NAMALWA (cell line): ENCODE measurements at regions not wholly inside any gene's neighbourhood (a gene's known extent, or its start where the extent isn't known, plus 50 kb on each side); places are given as distances from the start of the nearest gene placed in this dataset.

Experiments
- DNase-seq: peaks from one replicate; pipeline ENCODE4 v3.0.0-alpha.2; 2015; ENCODE audit warnings: low spot score

DNA sequence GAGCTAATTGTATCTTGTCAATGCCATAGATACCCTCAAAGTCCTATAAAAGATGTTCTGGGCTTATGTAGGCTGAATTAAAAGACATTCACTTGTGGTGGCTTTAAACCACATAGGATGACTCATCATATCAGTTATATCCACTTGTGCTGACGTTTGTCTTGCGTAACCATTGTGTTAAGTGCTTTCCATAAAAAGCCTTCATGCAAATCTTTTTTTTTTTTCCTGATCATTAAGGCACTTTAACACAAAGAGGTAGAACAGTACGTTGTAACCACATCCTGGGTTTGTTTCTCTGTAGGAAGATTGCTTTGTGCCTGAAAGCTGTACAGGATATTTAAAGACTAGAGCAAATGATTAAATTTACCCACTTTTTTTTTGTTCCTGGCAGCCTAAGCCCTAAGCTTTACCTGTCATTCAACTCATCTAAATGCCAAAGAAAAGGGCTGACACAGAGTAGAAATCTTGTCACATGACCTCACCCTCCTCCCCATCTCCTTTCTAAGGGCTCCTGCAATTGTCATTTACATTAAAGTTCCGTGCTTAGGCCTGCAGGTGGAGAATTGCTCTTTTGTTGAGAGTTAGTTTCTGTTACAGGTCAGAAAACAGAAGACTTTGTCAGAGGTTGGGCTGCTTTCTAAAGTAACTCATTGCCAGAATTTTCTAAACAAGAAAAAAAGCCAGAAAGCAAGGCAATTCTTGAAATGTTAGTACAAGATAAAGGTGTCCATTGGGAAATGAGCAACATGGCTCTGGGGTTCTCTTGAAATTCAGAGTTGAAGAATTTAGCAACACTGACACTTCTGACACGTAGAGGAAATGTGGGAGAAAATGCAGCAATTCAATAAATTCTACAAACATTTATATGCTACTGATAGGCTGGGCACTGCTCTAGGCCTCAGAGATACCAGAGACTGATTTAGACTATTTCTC, 555.6 kb downstream of the PPARGC1A start:
- peak; percentile 5 for DNase-seq

DNA sequence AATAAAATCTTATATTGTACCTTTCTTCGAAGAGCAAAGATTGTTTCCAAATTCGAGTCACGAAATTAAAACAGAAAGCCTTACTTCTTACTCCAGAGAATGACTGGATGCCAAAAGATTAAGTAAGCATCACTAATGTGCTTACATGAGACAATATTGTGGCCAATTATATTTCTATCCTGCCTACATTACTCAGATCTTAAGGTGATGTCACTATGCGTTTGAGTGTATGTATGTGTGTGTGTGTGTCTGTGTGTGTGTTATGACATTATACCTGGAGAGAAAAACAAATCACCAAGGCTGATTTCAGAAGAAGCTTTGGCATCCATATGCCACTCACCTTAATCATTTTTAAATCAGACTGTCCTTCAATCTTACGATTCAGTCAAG, 556.3 kb downstream of the PPARGC1A start:
- no peak for DNase-seq

DNA sequence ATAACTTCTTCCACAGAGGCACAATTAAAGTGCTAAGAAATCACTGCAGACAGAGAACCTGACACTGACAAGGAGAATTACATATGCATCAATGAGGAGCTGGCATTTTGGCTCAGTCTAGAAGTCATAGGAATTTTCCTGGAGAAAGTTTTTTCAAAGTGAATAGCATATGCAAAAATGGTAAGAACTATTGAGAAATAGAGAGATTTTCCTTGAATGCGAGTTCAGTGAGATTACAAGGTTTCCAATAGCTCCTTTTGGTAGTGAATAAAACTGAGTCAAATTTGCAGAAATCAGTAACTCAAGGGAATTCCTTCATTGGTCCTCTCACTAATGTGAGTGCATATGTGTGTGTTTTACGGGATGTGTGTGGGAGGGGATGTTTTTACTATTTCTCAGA, 557.5 kb downstream of the PPARGC1A start:
- no peak for DNase-seq

DNA sequence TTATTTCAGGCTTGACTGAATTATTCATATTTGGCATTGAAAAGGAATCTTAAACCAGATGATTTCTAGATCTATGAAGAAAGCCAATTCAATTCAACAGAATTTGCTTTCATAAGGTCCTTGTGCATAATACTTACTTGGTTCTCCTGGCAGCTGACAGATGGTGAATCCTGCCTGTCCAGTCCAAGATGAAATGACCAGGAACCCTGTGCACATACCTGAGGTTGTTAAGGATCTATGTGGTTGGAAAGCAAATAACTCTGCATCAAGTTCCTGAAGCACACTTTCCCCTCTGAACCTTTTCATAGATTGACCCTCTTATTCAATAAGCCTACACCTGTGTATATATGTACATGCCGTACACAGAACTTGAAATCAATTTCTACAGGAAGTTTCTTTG, 562.7 kb downstream of the PPARGC1A start:
- DNase-seq: no peak

DNA sequence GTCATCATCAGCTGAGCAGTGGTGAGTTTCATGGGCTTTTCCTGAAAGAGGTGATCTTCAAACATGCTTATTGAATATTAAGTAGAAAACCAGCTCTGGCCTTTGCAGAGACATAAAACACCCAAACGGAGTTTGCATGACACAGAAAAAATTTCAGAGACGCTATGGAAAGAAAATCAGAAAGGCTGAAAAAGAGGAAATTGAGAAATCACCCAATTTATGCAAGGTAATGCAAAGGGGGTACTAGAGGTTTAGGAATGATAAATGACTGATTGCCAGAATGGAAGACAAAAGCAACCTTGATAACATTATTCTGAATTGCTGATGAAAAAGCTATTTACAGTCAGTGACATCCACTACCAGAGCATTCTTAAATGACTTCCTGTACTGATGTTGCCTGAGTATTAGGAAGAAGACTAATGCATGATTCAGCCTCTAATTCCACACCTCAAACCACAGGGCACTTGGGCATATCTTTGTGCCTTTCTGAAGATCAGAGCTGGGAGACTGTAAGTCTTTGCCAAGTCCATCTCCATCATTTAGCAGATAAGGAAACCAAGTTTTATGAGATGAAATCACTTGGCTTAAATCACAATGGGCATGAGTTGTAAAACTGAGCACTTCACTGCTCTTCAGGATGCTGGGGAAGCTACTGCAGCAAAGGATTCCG, 565.7 kb downstream of the PPARGC1A start:
- no peak for DNase-seq

DNA sequence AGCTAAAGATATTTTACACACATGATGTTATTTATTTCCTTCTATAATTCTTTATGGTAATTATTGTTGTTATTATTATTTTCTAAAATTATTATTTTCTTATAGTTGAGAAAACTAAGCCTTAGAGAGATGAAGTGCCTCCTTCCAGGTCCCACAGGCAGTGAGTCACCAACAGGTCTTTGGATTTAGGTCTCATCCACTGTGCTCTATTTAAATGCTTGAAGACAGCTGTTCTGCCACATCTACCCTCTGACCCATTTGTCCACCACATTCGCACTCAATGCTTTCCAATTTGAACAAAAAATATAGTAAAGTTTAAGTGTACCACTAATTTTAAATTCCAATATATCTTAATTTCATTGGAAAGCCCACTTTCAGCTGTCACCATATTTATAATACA, 566.4 kb downstream of the PPARGC1A start:
- DNase-seq: no peak

DNA sequence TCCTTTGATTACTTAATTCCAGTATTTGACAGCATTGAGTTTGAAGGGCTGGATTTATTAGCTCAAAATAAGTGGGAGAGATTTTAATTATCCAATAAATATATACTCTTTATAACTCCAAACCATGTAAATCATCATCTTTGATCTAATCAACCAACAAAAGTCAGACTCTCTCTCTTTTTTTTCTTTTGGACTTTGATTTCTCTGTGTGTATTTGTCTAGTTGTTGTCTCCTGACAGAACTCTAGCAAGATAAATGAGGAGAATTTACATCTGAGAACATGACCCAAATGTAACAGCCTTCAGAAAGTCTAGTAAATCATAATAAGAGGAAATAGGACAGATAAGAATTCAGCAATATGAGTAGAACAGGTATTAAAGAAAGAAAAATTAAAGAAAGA, 567.1 kb downstream of the PPARGC1A start:
- DNase-seq: no peak

DNA sequence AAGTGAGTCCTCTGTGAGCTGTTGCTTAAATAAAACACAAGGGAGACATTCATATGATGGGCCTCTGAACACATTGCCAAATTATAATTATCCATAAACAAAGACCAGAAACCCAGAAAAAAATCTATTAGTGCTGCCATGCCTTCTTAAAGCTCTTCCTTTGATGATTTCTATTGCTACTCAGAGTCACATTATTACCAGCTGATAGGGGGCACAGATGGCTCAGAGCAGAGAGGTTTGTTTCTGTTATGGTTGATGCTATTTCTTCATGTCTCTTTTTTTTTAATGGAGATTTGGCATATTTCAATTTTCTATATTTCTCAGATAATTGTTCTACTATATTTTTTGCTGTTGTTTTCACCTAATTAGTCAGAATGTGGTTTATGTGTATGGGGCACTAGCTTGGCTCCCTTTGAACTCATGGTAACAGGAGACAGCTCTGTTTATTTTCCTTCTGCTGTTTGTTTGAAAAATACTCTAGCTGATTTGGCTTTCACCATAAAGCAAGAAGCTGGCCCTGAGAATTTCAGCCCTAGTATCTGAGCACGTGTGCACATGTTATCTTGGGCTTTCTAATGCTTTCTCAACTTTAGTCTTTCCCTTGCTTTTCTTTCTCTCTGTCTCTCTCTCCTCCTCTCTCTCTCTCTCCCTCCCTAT, 568.8 kb downstream of the PPARGC1A start:
- DNase-seq: no peak

DNA sequence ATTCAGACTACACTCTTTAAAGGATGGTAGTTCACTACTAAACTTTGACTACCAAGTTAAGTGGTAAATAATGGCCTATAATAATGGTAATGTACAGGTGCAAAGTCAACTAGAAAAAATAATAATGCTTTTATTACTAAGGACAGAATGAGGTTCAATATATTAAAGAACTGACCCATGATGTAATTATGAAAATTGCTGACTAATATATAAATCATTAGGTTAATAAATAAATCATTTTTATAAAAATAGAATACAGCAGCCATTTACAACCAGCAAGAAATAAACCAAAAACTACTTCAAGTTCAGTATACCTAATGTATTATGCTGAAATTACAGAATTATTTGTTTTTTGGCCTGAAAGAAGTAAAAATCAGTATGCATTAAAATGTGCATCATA, 577.2 kb downstream of the PPARGC1A start:
- DNase-seq: no peak

DNA sequence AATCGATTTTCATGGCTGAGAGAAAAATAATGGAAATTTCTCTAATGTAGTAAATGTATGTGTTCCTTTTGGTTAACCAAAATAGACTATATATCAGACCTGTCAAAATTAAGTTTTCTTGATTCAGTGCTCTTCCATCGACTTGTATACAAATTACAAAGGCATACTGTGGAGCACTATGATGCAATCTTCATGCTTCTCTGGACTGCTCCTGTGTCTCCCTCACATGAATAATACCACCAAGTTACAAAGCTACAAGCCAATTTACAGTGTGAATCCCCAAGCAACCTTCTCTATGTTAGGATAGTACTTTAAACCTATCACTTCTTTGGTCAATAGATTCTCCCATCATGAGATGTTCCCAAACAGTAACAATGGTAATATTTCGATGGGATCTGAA, 577.9 kb downstream of the PPARGC1A start:
- DNase-seq: no peak

DNA sequence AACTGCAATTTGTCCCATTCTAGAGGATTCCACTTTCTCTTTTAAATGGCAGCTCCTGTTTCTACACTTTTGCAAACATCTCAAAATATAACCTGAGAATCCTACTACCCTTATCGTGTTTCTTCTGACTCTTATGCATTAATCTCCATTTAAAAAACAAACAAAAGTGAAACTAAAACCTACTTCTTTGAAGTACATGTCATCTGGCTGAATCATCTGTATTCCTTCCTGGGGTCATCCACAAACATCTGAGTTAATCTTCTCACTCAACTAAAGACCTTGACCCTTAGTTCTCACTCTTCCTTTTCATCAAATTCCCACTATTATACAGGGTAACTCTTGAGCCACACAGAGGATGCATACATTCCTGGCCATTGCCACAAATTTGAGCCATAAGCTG, 584.8 kb downstream of the PPARGC1A start:
- DNase-seq: no peak

DNA sequence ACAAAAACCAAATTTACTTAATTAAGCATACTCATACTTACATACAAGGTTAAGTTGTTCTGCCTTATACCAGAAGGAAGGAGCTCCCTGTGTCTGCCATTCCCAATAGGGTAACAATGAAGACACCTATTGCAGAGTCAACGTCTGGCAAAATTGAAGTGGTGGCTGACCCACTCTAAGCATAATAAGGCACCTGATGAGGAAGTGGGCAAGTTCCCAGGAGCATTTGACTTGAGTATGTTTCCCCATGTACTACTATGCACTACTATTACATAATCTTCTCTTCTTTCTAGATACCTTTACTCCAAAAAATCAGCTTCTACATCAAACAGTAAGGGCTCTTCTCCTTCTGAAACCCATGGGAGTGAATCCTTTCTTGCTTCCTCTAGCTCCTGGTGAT, 591.5 kb downstream of the PPARGC1A start:
- DNase-seq: no peak

DNA sequence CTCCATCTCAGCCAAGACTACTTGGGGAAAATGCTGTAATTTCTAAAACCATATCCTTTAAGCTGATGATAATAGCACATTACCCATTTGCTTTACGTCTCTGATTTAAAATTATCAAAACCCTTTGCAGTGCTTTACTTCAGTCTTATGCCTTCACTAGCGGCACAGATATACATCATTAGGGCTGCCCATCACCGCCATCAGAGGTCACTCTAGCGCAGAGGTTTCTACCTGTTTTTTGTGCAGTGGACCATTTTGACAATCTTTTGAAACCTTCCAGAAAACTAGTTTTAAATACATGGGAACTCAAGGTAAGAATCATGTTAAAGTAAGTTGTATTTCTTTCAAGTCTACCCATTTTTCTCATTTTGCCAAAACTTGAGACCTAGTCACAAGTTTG, 592.5 kb downstream of the PPARGC1A start:
- no peak for DNase-seq

DNA sequence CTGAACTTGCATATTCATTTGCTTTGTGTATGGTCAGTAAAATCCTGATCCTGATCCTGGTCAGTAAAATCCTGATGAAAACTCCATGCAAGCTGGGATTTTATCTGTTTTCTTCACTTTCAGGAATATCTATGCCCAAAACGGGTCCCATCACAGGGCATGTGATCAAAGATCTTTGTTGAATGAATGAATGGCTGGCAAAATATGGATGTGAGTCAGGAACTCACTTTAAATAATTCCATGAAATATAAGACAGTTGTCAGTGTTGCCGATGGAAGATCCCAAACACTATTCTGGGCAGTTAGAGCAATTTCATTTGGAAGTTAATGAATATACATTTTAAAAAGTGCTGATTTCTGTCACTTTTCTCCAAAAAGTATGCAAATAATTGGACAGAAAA, 598.4 kb downstream of the GBA3 start:
- no peak for DNase-seq

DNA sequence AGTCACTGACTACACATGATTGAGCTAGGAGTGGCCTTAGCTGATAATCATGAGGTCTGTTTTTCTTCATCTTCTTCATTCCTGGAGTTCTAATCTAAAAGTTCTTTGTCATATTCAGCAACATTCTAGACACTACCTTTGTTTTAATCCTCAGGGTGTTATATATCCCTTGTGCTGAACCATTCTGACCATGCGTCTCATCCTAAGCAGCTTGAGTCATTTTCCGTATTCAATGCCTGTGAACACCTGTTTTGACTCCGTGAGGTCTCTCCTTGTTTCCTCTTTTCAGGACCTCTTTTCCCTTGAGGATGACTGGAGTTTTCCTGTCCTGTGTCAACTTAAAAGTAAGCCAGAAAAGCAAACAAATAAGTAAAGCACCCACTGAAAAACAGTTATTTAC, 597.9 kb downstream of the GBA3 start:
- DNase-seq: no peak

DNA sequence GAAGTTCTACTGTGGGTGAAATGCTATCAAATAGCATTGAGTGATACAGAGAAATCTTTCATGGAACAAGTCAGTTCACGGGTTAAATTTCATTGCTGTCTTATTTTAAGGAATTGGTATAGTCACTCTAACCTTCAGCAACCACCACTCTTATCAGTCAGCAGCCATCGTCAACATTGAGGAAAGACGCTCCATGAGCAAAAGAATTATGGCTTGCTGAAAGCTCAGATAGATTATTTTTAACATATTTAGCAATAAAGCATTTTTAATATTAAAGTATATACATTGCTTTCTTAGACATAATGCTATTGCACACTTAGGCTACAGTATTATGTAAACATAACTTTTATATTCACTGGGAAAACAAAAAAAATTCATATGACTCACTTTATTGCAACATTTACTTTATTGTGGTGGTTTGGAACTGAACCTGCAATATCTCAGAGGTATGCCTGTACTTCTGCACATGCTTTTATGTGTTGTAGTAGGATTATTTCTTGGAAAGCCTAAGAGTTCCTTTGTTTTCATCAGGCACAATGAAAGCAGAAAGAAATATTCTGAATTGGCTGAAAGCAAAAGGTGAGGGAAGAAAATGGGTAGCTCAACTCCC, 586.7 kb downstream of the GBA3 start:
- DNase-seq: no peak

DNA sequence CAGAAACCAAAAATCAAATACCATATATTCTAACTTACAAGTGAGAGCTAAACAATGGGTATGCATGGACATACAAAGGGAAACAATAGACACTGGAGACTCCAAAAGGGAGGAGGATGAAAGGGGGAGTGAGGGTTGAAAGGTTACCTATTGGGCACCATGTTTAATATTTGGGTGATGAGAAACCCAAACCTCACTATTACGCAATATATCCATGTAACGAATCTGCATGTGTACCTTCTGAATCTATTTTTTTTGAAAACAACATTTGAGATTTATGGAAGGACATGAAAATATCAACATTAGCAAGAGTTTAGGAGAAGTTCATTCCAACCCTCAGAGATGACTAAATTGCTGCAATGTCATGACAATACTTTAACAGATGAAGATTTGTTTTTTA, 586.1 kb downstream of the GBA3 start:
- DNase-seq: no peak

DNA sequence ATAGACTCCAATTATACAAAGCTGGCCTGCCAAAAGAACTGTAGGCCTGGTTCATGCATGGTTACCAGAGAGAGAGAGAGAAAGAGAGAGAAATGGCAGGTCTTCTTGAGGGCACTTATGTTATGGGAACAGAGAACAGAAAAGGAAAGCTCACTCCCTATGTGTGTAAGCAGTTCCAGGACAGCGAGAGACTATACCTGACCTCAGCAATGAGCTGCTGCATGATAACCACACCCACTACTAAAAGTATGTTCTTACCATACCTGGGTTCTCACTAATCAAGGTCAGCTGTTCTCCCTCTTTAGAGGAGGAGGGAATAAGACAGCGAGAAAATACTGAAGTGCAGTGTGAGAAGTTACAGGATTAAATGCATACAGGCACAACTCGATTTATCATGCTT, 583.3 kb downstream of the GBA3 start:
- DNase-seq: no peak

DNA sequence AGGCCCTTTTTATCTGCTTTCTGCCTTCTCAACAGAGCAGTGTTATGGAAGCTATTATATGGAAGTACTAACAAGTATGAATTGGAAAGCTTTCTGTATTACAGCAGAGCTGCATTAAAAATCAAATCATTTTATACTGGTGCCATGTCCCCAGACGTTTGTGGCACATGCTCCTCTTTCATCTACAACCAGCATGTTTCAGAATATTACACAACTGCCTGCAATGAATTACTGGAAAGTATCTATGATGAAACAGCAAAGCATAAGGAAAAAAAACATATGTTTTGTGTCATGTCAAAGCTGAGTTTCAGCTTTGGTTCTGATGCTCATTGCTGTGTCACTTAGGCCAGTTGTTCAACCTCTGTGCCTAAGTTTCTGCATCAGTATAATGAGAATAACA, 576.8 kb downstream of the GBA3 start:
- DNase-seq: no peak

DNA sequence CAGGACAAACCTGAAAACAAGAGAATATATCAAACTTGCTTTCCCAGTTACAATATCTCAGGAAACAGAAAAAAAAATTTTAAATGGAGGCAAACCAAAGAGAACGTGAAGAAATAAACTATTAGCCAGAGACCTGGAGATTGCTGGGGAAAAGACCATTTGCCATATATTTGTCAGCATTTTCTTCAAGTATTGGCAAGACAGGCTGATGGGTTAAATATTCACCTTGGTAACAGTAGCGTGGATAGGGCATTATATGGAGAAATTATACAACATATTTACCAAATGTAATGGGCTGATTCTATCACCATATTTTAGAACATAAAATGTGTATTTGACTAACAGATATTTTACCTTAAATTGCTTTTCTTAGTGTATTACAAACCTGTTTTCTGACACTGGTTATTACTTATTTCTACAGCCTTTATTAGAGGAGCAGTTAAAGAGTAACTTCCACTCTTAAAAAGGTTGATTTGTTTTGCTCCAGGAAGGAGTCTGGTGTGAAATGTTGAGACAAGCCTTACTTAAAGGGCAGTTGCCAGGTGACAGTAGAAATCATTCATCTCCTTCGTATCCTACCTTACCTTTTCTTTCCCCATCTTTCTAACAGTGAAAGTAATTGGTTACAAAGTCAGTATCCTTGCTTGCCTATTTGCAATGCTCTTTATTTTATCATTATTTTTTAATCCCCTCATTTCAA, 575.5 kb downstream of the GBA3 start:
- DNase-seq: no peak

DNA sequence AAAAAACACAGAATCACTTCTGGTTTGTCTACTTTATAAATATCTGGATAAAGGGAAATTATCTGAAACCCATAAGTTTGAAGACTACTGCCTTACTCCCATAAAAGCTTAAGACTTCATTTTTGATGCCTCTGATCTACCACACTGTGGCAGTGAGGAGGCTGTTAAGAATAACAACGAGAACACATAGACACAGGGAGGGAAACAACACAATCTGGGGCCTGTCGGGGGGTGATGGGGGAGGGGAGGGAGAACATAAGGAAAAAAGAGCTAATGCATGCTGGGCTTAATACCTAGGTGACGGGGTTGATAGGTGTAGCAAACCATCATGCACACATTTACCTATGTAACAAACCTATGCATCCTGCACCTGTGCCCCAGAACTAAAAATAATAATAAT, 573.7 kb downstream of the GBA3 start:
- no peak for DNase-seq

DNA sequence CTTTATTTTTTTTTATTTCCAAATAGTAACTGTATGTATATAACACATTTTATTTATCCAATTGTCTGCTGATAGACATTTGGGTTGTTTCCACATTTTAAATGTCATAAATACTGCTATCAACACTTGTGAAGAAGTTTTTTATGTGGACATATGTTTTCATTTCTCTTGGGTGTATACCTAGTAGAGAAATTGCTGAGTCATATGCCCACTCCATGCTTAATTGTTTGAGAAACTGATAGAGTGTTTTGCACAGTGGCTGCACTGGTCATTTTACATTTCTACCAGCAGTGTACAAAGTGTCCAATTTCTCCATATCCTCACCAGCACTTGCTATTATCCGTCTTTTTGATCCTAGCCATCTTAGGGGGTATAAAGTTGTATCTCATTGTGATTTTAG, 567.8 kb downstream of the GBA3 start:
- DNase-seq: peak; percentile 1
